Cardiac fibroblast (primary cell): ENCODE measurements at regions not wholly inside any gene's neighbourhood (a gene's known extent, or its start where the extent isn't known, plus 50 kb on each side); places are given as distances from the start of the nearest gene placed in this dataset.
"Not testable (repeated sequence)": the region's sequence is repeated elsewhere in the genome, so short reads cannot be mapped to it uniquely, and the experiment has no call there.

ENCODE experiments used
- DNase-seq, 2 donors: peaks; one replicate each; pipeline versions ENCODE4 v3.0.0 to v3.0.0-alpha.2; 2010; ENCODE audit warnings: low read depth in 2 of 2
- H3K4me3 ChIP-seq, 2 donors: replicated peaks in 1 of 2; 1 replicate in 1 of 2; 2 replicates in 1 of 2; pipeline ENCODE4 v1.5.1; 2011; ENCODE audit warnings: low read depth in 2 of 2, low read length in 2 of 2, mild to moderate bottlenecking in 2 of 2, moderate library complexity in 1 of 2
- TF ChIP-seq, protein P1 (sequence below): IDR thresholded peaks from one replicate; pipeline ENCODE4 v1.5.1; 2011; ENCODE audit warnings: low read depth, mild to moderate bottlenecking, low read length, inconsistent platforms

DNA sequence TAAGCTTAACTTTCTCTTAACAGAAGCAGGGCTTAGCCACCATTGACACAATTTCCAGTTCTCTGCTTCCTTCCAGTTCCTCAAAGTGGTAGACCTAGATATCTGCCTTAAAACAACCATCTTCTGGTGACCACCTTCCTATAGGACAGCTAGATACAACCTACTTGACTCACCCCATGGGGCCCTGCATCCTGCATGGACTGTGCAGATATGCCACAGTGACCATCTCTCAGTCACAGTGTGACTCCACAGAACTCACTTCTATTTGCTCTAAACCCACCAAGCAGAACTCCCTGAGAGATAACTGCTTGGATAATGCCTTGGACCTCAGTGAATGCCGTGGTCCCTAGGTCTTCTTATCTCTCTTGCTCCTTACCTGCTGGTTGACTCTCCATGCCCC is 621.6 kb downstream of the IQCM start:
- H3K4me3 ChIP-seq = no peak overlapping the region
- TF ChIP-seq, protein P1, sequence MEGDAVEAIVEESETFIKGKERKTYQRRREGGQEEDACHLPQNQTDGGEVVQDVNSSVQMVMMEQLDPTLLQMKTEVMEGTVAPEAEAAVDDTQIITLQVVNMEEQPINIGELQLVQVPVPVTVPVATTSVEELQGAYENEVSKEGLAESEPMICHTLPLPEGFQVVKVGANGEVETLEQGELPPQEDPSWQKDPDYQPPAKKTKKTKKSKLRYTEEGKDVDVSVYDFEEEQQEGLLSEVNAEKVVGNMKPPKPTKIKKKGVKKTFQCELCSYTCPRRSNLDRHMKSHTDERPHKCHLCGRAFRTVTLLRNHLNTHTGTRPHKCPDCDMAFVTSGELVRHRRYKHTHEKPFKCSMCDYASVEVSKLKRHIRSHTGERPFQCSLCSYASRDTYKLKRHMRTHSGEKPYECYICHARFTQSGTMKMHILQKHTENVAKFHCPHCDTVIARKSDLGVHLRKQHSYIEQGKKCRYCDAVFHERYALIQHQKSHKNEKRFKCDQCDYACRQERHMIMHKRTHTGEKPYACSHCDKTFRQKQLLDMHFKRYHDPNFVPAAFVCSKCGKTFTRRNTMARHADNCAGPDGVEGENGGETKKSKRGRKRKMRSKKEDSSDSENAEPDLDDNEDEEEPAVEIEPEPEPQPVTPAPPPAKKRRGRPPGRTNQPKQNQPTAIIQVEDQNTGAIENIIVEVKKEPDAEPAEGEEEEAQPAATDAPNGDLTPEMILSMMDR = no peak
- no peak for DNase-seq

DNA sequence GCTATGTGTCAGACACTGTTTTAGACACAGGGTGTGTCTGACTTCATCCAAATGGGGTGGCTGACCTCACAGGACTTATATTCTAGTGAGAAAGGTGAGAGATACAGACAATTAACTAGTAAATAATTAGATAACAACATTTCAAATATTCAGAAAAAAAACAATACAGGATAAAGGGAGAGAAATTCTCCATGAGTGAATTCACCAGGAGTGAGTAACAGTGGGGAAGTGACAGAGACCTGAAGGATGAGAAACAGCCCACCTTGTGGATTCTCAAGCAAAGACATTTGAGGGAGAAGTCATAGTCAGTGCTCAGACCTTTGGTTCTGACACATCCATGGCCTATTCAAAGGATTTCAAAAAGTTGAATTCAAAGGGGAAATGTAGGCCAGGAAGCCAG is 627.9 kb downstream of the IQCM start:
- no peak for DNase-seq
- TF ChIP-seq, protein P1 = no peak

DNA sequence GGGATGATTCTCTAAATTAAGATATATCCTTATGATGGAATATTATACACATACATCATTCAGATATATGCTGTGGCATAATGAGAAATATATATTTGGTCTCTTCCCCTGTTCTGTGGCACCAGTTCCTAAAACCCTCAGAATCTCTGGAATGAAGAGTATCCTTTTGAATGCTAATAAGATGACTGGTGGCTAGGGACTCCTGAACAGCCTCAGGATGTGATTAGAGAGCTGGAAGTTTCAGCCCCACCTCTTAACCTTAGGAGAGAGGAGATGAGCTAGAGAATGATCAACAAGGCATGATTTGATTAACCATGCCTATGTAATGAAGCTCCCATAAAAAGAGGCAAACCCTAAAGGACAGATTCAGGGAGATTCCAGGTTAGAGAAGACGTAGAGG is 632.0 kb downstream of the IQCM start:
- H3K4me3 ChIP-seq = no peak overlapping the region
- TF ChIP-seq, protein P1 = no peak
- no peak for DNase-seq

More for the DNA sequence above, 627.9 kb downstream of the IQCM start:
- H3K4me3 ChIP-seq = no peak overlapping the region

DNA sequence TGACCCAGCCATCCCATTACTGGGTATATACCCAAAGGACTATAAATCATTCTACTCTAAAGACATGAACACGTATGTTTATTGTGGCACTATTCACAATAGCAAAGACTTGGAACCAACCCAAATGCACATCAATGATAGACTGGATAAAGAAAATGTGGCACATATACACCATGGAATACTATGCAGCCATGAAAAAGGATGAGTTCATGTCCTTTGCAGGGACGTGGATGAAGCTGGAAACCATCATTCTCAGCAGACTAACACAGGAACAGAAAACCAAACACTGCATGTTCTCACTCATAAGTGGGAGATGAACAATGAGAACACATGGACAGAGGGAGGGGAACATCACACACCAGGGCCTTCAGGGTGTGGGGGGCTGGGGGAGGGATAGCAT is 634.2 kb downstream of the IQCM start:
- DNase-seq, H3K4me3 ChIP-seq: not testable (repeated sequence)

DNA sequence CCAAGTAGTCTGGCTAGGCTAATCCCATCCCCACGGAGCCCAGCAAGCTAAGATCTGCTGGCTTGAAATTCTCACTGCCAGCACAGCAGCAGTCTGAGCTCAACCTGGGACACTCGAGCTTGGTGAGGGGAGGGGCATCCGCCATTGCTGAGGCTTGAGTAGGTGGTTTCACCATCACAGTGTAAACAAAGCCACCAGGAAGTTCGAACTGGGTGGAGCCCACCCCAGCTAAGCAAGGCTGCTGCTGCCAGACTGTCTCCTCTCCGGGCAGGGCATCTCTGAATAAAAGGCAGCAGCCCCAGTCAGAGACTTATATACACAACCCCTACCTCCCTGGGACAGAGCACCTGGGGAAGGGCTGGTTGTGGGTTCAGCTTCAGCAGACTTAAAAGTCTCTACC is 639.6 kb downstream of the IQCM start:
- no peak overlapping the region for H3K4me3 ChIP-seq
- TF ChIP-seq, protein P1 = no peak
- DNase-seq = no peak

DNA sequence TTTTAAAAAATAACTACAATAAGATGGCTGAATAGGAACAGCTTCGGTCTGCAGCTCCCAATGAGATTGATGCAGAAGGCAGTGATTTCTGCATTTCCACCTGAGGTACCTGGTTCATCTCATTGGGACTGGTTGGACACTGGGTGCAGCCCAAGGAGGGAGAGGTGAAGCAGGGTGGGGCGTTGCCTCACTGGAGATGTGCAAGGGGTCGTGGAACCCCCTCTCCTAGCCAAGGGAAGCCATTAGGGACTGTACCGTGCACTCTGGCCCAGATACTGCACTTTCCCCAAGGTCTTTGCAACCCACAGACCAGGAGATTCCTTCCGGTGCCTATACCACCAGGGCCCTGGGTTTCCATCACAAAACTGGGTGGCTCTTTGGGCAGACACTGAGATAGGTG is 640.1 kb downstream of the IQCM start:
- TF ChIP-seq, protein P1 = no peak
- DNase-seq = no peak
- H3K4me3 ChIP-seq = no peak overlapping the region

DNA sequence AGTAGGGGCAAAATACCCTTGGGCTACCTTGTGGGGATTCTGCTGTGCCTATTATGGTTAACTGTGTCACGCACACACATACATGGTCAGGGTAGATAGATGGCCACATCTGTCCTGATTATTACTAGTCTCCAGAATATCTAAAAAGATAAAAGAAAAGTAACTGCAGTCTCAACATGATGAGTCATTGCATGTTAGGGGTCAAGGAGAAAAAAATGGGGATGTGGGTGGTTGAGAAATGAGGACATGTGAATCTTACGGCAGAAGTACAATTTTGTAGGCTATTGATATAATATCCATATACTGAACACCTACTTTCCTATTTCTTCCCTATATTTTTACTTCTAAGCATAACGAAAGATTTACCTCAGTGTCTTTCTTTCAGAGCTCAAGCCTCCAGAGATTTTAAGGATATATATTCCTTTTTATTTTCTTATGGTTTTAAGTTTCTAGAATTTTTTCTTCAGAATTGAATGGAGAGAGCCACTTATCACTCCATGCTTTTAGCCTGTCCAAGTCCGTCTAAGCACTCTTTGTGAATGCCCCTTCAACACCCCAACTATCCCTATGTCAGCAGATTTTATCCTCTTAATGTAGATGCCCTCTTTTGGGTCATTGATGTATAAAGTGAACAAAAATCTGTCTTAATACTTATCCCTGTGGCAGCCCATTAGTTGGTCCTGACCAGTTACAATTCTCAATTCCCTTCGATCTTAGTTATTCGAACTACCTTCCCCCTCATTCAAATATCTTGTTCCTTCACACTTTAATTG is 642.2 kb downstream of the IQCM start:
- TF ChIP-seq, protein P1 = no peak
- no peak overlapping the region for H3K4me3 ChIP-seq
- peak in 1 of 2 donors; percentile 31 for DNase-seq
